ENCODE measurements at regions not wholly inside any gene's neighbourhood (a gene's known extent, or its start where the extent isn't known, plus 50 kb on each side); places are given as distances from the start of the nearest gene placed in this dataset.

DNA sequence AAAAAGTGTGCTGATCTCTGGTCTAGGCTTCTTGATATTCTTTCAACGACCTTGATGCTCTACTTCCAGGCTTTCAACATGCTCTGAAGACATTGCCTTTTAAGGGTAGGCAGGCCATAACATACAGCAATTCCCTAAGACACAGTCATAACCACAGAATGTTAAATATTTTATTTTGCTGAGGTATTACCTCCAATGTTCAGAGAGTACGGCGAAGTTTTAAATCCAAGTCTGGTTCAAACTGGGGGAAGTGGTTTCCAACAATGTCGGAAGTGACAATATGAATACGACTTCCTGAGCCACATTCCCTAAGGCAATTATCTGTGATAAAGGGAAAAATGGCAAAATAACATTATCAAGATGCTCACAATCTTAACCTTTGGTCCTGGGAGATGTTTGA, 1077.9 kb upstream of the PIK3C3 start:
- H3K27ac ChIP-seq: no peak overlapping the region

GRCh38 chr18:40875101-40875615, 1079.9 kb upstream of the PIK3C3 start:
- no peak overlapping the region for H3K27ac ChIP-seq
- no peak for TF ChIP-seq CTCF (conservative IDR thresholded peaks at IDR 0.05)

More for the DNA sequence above, 1077.9 kb upstream of the PIK3C3 start:
- TF ChIP-seq CTCF (conservative IDR thresholded peaks at IDR 0.05): no peak

DNA sequence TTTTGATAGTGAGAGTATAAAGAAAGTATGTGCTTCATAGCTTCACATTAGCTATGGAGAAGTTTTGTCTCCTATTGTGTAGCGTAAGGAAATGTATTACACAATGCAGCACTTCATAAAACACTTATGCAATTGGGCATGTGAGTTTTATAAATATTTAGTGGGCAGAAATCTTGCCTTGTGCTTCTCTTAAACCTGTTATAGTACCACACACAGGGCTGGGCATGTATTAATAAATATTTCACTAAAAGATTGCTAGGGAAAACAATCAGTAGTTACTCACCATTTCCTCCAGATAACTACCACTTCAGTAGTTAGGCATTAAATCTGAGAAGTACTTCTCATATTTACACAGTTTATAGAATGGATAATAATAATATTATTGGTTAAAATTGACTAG, 1080.8 kb upstream of the PIK3C3 start:
- no peak overlapping the region for H3K27ac ChIP-seq
- no peak for TF ChIP-seq CTCF (conservative IDR thresholded peaks at IDR 0.05)

DNA sequence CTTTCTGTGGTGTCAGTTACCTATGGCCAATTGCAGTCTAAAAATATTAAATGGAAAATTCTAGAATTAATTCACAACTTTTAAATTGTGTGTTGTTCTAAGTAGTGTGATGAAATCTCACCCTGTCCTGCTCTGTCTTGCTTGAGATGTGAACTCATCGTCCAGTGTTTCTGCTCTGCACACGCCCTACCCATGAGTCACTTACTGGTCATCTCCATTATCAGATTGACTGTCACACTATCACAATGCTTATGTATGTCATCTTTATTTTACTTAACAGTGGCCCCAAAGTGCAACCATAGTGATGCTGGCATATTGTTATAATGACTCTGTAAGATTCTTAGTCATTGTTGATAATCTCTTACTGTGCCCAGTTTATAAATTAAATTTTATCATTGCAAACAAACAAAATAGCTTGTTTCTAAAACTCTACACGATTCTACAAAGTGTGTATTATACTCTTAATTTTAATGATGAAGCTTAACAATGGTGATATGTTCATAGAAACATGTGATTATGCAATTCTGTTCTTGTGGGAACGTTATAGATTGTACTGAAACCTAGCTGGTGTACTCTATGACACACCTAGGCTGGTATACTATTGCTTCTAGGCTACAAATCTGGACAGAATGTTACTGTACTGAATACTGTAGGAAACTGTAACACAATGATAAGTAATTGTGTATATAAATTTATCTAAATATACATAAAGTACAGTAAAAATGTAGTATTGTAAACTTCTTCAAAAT, 1086.8 kb upstream of the PIK3C3 start:
- no peak overlapping the region for H3K27ac ChIP-seq
- TF ChIP-seq CTCF (conservative IDR thresholded peaks at IDR 0.05): no peak

DNA sequence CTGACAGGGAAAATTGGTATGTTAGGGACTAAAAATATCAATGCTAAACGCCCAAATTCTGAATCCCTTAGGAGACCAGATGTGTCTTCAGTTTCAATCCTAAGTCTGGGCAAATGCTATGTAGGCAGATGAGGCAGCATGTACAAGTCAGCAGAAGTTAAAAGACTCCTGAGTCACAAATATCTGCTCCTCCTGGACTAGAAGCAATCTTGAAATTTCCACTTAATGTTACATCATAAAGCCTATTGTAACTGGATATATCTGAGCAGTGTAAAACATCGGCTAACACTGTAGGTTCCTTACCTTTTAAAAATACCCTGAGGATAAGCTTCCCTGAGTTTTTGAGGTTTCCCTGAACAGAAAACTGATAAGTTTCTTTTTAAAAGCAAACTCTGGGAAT, 1087.6 kb upstream of the PIK3C3 start:
- H3K27ac ChIP-seq: no peak overlapping the region
- no peak for TF ChIP-seq CTCF (conservative IDR thresholded peaks at IDR 0.05)

DNA sequence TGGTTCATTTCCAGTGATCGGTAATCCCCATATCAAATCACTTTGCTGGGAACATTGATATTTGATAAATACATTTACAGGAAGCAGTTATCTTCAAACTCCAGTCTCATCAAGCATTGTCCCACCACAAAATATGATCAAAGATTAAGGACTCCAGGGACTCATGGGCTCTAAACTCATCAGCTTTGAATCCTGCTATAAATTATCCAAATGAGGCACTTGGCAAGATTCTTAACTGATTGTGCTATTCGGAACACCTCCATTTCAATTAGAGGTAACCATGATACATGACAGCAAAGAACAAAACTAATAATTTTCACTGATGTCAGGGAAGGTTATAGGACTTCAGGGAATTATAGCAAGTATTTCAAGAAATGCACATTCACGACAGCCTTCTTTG, 1088.1 kb upstream of the PIK3C3 start:
- no peak for TF ChIP-seq CTCF (conservative IDR thresholded peaks at IDR 0.05)
- no peak overlapping the region for H3K27ac ChIP-seq

- no peak overlapping the region for H3K27ac ChIP-seq
- no peak for TF ChIP-seq CTCF (conservative IDR thresholded peaks at IDR 0.05)
Measured at GRCh38 chr18:40866013-40866645, 1088.9 kb upstream of the PIK3C3 start.

All from VCaP (cell line).